ENCODE measurements at regions not wholly inside any gene's neighbourhood (a gene's known extent, or its start where the extent isn't known, plus 50 kb on each side); places are given as distances from the start of the nearest gene placed in this dataset.
"Not testable (repeated sequence)": the region's sequence is repeated elsewhere in the genome, so short reads cannot be mapped to it uniquely, and the experiment has no call there.

- DNase-seq = not testable (repeated sequence)
These were observed 66.3 kb downstream of the FAM72C start for GRCh38 chr1:143905214-143906179.

- DNase-seq = not testable (repeated sequence)
These were observed 67.2 kb downstream of the FAM72C start for GRCh38 chr1:143904622-143904979.

- DNase-seq = not testable (repeated sequence)
These were observed 67.7 kb downstream of the FAM72C start for GRCh38 chr1:143903899-143904621.

GRCh38 chr1:143896377-143896776, 75.4 kb downstream of the FAM72C start:
- DNase-seq = not testable (repeated sequence)

- DNase-seq = peak; percentile 65
These were observed 86.7 kb downstream of the FAM72C start for GRCh38 chr1:143884932-143885574.

- not testable (repeated sequence) for DNase-seq
These were observed 87.3 kb downstream of the FAM72C start for GRCh38 chr1:143884532-143884931.

GRCh38 chr1:143879757-143880536, 91.8 kb downstream of the FAM72C start:
- not testable (repeated sequence) for DNase-seq

GRCh38 chr1:143875947-143876346, 95.8 kb downstream of the FAM72C start:
- not testable (repeated sequence) for DNase-seq

- DNase-seq = not testable (repeated sequence)
These were observed 97.2 kb downstream of the FAM72C start for GRCh38 chr1:143874625-143875024.

- not testable (repeated sequence) for DNase-seq
These were observed 98.1 kb downstream of the FAM72C start for GRCh38 chr1:143873650-143874049.

- DNase-seq = not testable (repeated sequence)
These were observed 101.4 kb downstream of the FAM72C start for GRCh38 chr1:143870388-143870787.

GRCh38 chr1:143867590-143868220, 104.1 kb downstream of the FAM72C start:
- not testable (repeated sequence) for DNase-seq

- DNase-seq = not testable (repeated sequence)
These were observed 107.8 kb downstream of the FAM72C start for GRCh38 chr1:143863901-143864520.

- not testable (repeated sequence) for DNase-seq
These were observed 109.1 kb downstream of the FAM72C start for GRCh38 chr1:143862722-143863121.

- not testable (repeated sequence) for DNase-seq
These were observed 110.5 kb downstream of the FAM72C start for GRCh38 chr1:143861306-143861705.

- DNase-seq = not testable (repeated sequence)
These were observed 115.9 kb downstream of the FAM72C start for GRCh38 chr1:143855867-143856266.

GRCh38 chr1:143854069-143854468, 117.7 kb downstream of the FAM72C start:
- not testable (repeated sequence) for DNase-seq

- DNase-seq = not testable (repeated sequence)
These were observed 121.1 kb downstream of the FAM72C start for GRCh38 chr1:143850637-143851036.

GRCh38 chr1:143848859-143849258, 122.9 kb downstream of the FAM72C start:
- not testable (repeated sequence) for DNase-seq

- not testable (repeated sequence) for DNase-seq
These were observed 126.6 kb downstream of the FAM72C start for GRCh38 chr1:143845193-143845592.

- not testable (repeated sequence) for DNase-seq
These were observed 129.7 kb downstream of the FAM72C start for GRCh38 chr1:143842058-143842457.

All from RPMI8226 (cell line).